ENCODE measurements at regions not wholly inside any gene's neighbourhood (a gene's known extent, or its start where the extent isn't known, plus 50 kb on each side); places are given as distances from the start of the nearest gene placed in this dataset.

DNA sequence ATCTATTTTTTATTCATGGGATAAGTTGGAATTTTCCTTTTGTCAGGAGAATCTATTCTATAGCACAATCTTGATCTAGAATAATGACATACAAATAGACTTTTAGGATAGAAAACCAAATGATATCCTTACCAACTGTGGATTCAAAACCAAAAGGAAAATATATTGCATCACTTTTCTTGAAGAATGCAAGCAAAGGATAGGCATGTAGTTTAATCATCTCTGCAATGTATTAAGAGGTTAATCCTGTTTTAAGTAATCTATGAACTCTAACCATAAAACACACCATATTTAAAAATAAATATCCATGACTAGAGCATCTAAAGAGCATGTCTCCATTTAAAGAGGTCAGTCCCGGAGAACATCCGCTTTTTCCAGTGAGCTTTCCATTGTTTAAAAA lies 106.7 kb upstream of the CNKSR3 start:
- no peaks in the 10 kb centered on the region for H3K27me3 ChIP-seq
- H3K9ac ChIP-seq (ENCODE audit: low read depth in 2 of 2, low read length in 2 of 2) = no peak overlapping the region
- intact Hi-C loops (cut with DNase I) = no loop called here
- H3K4me1 ChIP-seq = no peaks in the 10 kb centered on the region
- no peak for TF ChIP-seq CTCF (IDR thresholded peaks at IDR 0.05)
- H3K4me3 ChIP-seq = no peak overlapping the region
- no peak overlapping the region for H3K27ac ChIP-seq
- H3K9me3 ChIP-seq = no peaks in the 10 kb centered on the region
- DNase-seq = no peak
- H3K36me3 ChIP-seq = no peaks in the 10 kb centered on the region

DNA sequence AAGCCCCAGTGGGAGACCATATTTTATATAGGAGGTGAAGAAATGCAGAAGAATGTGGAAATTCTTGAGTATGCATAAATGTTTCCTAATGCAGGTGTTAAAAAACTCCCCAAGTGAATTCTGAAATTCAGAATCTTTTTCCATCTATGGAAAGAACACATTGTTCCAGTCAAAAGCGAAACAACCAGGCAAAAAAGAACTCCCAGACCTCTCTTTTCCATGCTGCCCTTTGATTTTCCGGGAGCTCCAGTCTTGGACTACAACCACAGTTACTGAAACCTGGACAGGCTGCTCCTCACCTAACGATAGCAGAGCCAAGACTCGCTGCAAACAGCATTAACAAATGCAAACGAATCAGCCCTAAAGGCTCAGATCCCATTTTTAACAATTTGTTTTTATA lies 108.7 kb upstream of the CNKSR3 start:
- Histone ChIP-seq H3K9me3 (no peaks in the 10 kb centered on the region), H3K9ac (ENCODE audit: low read depth in 2 of 2, low read length in 2 of 2) (no peak overlapping the region), H3K36me3 (no peaks in the 10 kb centered on the region), H3K4me1 (no peaks in the 10 kb centered on the region), H3K4me3 (no peak overlapping the region), H3K27ac (no peak overlapping the region), H3K27me3 (no peaks in the 10 kb centered on the region)
- intact Hi-C loops (cut with DNase I) = no loop called here
- no peak for DNase-seq
- no peak for TF ChIP-seq CTCF (IDR thresholded peaks at IDR 0.05)

DNA sequence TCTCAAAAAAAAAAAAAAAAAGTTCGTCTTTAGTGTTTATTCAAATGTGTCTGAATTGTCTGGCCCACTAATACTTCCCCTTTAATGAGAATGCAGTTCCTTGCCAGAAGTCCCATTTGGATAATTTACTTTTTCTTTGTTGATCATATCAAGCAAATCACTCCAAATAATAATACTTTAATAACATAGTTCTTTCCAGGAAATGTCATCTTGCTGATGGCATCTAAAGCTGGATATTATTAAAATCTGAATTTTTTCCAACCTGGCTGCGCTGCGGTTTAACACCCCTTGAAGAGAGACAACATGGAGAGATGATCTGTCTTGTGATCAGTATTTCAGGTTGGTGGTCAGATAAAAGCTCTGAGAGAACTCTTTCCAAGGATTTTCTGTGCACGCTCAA lies 111.2 kb upstream of the CNKSR3 start:
- TF ChIP-seq CTCF (IDR thresholded peaks at IDR 0.05) = no peak
- no peak overlapping the region for H3K27ac ChIP-seq
- H3K9ac ChIP-seq (ENCODE audit: low read depth in 2 of 2, low read length in 2 of 2) = no peak overlapping the region
- H3K27me3 ChIP-seq = no peaks in the 10 kb centered on the region
- no peak for DNase-seq
- H3K36me3 ChIP-seq = no peaks in the 10 kb centered on the region
- no peaks in the 10 kb centered on the region for H3K4me1 ChIP-seq
- H3K9me3 ChIP-seq = no peaks in the 10 kb centered on the region
- no peak overlapping the region for H3K4me3 ChIP-seq
- intact Hi-C loops (cut with DNase I) = no loop called here

- Histone ChIP-seq H3K36me3 (no peaks in the 10 kb centered on the region), H3K4me3 (no peak overlapping the region), H3K27ac (no peak overlapping the region), H3K27me3 (no peaks in the 10 kb centered on the region), H3K4me1 (no peaks in the 10 kb centered on the region), H3K9ac (ENCODE audit: low read depth in 2 of 2, low read length in 2 of 2) (no peak overlapping the region), H3K9me3 (no peaks in the 10 kb centered on the region)
- intact Hi-C loops (cut with DNase I) = no loop called here
- no peak for TF ChIP-seq CTCF (IDR thresholded peaks at IDR 0.05)
- no peak for DNase-seq
These were observed 110.4 kb upstream of the SCAF8 start for GRCh38 chr6:154622618-154623336.

- intact Hi-C loops (cut with DNase I) = no loop called here
- Histone ChIP-seq H3K36me3 (no peaks in the 10 kb centered on the region), H3K9ac (ENCODE audit: low read depth in 2 of 2, low read length in 2 of 2) (no peak overlapping the region), H3K4me3 (no peak overlapping the region), H3K27ac (no peak overlapping the region), H3K27me3 (no peaks in the 10 kb centered on the region), H3K4me1 (no peaks in the 10 kb centered on the region), H3K9me3 (no peaks in the 10 kb centered on the region)
- no peak for DNase-seq
- TF ChIP-seq CTCF (IDR thresholded peaks at IDR 0.05) = no peak
These were observed 109.8 kb upstream of the SCAF8 start for GRCh38 chr6:154623391-154623790.

Data from colonic mucosa (tissue), 4 donors.